A673 (cell line): ENCODE measurements at regions not wholly inside any gene's neighbourhood (a gene's known extent, or its start where the extent isn't known, plus 50 kb on each side); places are given as distances from the start of the nearest gene placed in this dataset.
"Not testable (repeated sequence)": the region's sequence is repeated elsewhere in the genome, so short reads cannot be mapped to it uniquely, and the experiment has no call there.

Experiments
- CTCF ChIP-seq: fragments of 300-800, 200-600 bp; sonication (generic); conservative IDR thresholded peaks from 2 replicates; pipeline ENCODE4 v1.5.1; 2017; ENCODE audit warnings: low read depth, mild to moderate bottlenecking, antibody characterized with exemption, low read length, moderate library complexity, mixed read lengths
- EZH2 ChIP-seq: fragments of 200-600 bp; sonication (generic); IDR thresholded peaks from 2 replicates; pipeline ENCODE4 v1.6.1; 2017; ENCODE audit warnings: borderline replicate concordance, low read depth, mild to moderate bottlenecking, mixed read lengths, antibody characterized with exemption, low read length; ENCODE audit not compliant: poor library complexity, severe bottlenecking

GRCh38 chr15:22639983-22640382 lies 146.5 kb upstream of the NIPA1 start:
- not testable (repeated sequence) for TF ChIP-seq CTCF, EZH2
